NCI-H1417 treated with DMSO at 0.1 percent for 48 hours (cell line): ENCODE measurements at regions not wholly inside any gene's neighbourhood (a gene's known extent, or its start where the extent isn't known, plus 50 kb on each side); places are given as distances from the start of the nearest gene placed in this dataset.
A peak's percentile ranks its signal among the peaks of the same experiment; 100 is the strongest.
"Not testable (repeated sequence)": the region's sequence is repeated elsewhere in the genome, so short reads cannot be mapped to it uniquely, and the experiment has no call there.

ENCODE experiments used
- DNase-seq: peaks from one replicate; lab custom pipeline; 2025; lab: John Stamatoyannopoulos, UW

- no peak for DNase-seq
Observed at GRCh38 chr14:30159374-30159773, 231.7 kb upstream of the PRKD1 start.

- no peak for DNase-seq
Observed at GRCh38 chr14:30160608-30161007, 233.0 kb upstream of the PRKD1 start.

- DNase-seq: no peak
Observed at GRCh38 chr14:30162066-30162465, 234.4 kb upstream of the PRKD1 start.

- DNase-seq: no peak
Observed at GRCh38 chr14:30165255-30165654, 237.6 kb upstream of the PRKD1 start.

- DNase-seq: no peak
Observed at GRCh38 chr14:30177781-30178180, 250.1 kb upstream of the PRKD1 start.

- DNase-seq: no peak
Observed at GRCh38 chr14:30179381-30180130, 251.9 kb upstream of the PRKD1 start.

GRCh38 chr14:30180219-30180618 is 252.6 kb upstream of the PRKD1 start:
- DNase-seq: no peak

- no peak for DNase-seq
Observed at GRCh38 chr14:30185832-30186231, 258.2 kb upstream of the PRKD1 start.

- no peak for DNase-seq
Observed at GRCh38 chr14:30191639-30192279, 264.1 kb upstream of the PRKD1 start.

GRCh38 chr14:30193101-30193500 is 265.5 kb upstream of the PRKD1 start:
- no peak for DNase-seq

GRCh38 chr14:30193845-30194501 is 266.3 kb upstream of the PRKD1 start:
- DNase-seq: no peak

GRCh38 chr14:30194741-30195148 is 267.1 kb upstream of the PRKD1 start:
- no peak for DNase-seq

- DNase-seq: no peak
Observed at GRCh38 chr14:30195941-30196340, 268.3 kb upstream of the PRKD1 start.

- DNase-seq: no peak
Observed at GRCh38 chr14:30196861-30197260, 269.2 kb upstream of the PRKD1 start.

GRCh38 chr14:30198720-30199119 is 271.1 kb upstream of the PRKD1 start:
- DNase-seq: not testable (repeated sequence)

- DNase-seq: no peak
Observed at GRCh38 chr14:30204431-30204980, 276.9 kb upstream of the PRKD1 start.

GRCh38 chr14:30209136-30209535 is 281.5 kb upstream of the PRKD1 start:
- no peak for DNase-seq

- DNase-seq: no peak
Observed at GRCh38 chr14:30210630-30211029, 283.0 kb upstream of the PRKD1 start.

- no peak for DNase-seq
Observed at GRCh38 chr14:30211326-30211725, 283.7 kb upstream of the PRKD1 start.

GRCh38 chr14:30214014-30214413 is 286.4 kb upstream of the PRKD1 start:
- DNase-seq: no peak

GRCh38 chr14:30214461-30215090 is 286.9 kb upstream of the PRKD1 start:
- DNase-seq: peak; percentile 54

GRCh38 chr14:30218907-30219306 is 291.3 kb upstream of the PRKD1 start:
- DNase-seq: no peak
